ENCODE measurements at regions not wholly inside any gene's neighbourhood (a gene's known extent, or its start where the extent isn't known, plus 50 kb on each side); places are given as distances from the start of the nearest gene placed in this dataset.

GRCh38 chrX:21174439-21174838, 199.8 kb upstream of the CNKSR2 start:
- TF ChIP-seq EZH2phosphoT487 (IDR thresholded peaks at IDR 0.05; ENCODE audit: insufficient read depth, low read depth) (no peak), EZH2 (IDR thresholded peaks at IDR 0.05; ENCODE audit: insufficient read depth, poor library complexity, severe bottlenecking) (no peak)

Measured in GM23248 (cell line).